Right kidney (tissue), 1 donor: ENCODE measurements at regions not wholly inside any gene's neighbourhood (a gene's known extent, or its start where the extent isn't known, plus 50 kb on each side); places are given as distances from the start of the nearest gene placed in this dataset.
"Not testable (repeated sequence)": the region's sequence is repeated elsewhere in the genome, so short reads cannot be mapped to it uniquely, and the experiment has no call there.

Experiments
- DNase-seq: peaks from one replicate; pipeline ENCODE4 v3.0.0-alpha.2; 2016

GRCh38 chr20:10109641-10110040 is 74.9 kb downstream of the ANKEF1 start:
- DNase-seq, result no peak

DNA sequence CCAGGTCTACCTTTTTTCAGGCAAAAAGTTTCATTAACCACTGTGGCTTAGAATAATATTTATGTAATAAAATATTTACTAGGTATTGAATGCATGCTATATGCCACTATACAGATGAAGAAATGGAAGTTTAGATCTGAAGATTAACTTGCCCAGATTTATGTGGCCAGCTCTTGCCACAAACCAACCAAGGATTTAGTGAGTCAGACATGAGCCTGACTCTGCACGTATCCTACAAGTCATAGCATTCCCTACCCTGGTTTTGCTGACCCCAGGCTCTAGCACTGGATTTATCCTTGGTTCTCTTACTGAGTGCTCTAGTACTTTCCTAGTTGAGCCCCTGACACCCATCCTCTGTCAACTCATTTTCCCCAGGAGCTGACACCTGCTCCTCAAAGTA is 75.4 kb downstream of the ANKEF1 start:
- no peak for DNase-seq

GRCh38 chr20:10111139-10111958 is 76.6 kb downstream of the ANKEF1 start:
- DNase-seq, result no peak

DNA sequence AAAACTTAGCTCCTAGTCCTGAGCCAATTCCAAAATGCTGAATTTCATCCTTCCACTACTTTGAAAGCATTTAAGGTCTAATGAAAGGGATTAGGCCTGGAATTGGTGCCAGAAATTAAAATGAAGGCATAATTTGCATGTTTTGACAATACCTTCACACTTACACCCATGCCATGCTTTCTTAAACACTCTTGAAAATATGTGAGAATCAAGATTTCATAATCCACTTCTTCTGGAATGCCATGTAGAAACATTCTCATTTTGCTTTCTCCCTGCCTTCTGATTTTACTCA is 77.1 kb downstream of the ANKEF1 start:
- DNase-seq, result no peak

- no peak for DNase-seq
Observed at GRCh38 chr20:10113746-10114145, 79.0 kb downstream of the ANKEF1 start.

- no peak for DNase-seq
Observed at GRCh38 chr20:10114598-10114997, 79.8 kb downstream of the ANKEF1 start.

GRCh38 chr20:10115021-10115420 is 80.2 kb downstream of the ANKEF1 start:
- no peak for DNase-seq

- DNase-seq, result no peak
Observed at GRCh38 chr20:10119336-10119735, 84.5 kb downstream of the ANKEF1 start.

GRCh38 chr20:10124883-10125282 is 90.1 kb downstream of the ANKEF1 start:
- DNase-seq, result not testable (repeated sequence)

GRCh38 chr20:10125757-10126156 is 91.0 kb downstream of the ANKEF1 start:
- no peak for DNase-seq

GRCh38 chr20:10129749-10130148 is 88.9 kb upstream of the SNAP25 start:
- no peak for DNase-seq

- peak; percentile 4 for DNase-seq
Observed at GRCh38 chr20:10131732-10132345, 86.8 kb upstream of the SNAP25 start.

- DNase-seq, result no peak
Observed at GRCh38 chr20:10132387-10132786, 86.2 kb upstream of the SNAP25 start.

DNA sequence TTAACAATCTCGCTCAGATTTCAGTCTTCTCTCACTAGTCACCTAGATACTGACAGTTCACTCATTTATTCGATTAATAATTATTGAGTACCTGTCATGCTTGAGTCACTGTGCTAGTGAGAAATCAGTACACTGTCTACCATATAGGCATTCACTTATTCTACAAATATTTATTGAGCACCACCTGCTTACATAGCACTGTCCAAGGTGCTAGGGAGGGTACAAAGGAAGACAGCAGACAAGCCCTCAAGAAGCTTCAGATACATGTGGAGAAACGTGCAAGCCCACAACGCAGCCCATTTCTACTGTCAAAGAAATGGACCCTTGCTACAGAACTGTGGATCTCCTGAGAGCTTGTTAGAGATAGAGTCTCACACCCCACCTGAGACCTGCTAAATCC is 85.1 kb upstream of the SNAP25 start:
- no peak for DNase-seq

DNA sequence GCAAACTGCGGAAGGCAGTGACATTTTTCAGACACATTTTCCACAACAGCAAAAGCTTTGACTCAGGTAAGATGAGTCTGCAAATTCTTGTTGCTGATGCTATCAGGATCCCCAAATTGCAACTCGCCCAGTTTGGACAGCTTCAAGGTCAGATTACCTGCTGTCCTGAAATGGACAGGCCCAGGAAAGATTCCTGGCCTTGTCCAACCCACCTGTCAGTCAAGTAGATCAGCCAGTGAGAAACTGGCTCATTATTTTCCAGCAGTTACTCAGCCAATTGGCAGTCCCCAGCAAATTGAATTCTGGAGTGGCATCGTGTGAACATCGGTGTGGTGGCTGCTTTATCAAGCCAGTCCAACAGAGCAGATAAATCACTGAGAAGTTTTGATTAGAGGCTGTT is 84.5 kb upstream of the SNAP25 start:
- no peak for DNase-seq

DNA sequence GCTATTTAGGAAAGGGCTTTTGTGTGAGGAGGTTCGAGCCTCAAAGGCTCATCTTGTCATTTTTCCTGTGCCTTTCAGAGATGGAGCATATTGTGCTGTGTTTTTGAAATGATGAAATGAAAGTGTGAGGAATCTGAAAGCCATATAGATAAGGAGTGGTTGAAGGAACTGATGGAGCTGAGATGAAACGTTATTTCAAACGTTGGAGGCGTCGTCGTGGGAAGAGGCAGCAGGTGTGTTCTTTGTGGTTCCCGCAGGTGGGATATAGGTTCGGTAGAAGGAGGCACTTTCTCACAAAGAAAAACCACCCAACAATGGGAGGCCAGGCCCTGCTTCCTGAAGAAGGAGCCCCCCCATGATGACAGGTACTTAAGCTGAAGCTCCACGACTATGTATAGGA is 83.2 kb upstream of the SNAP25 start:
- no peak for DNase-seq

- DNase-seq, result no peak
Observed at GRCh38 chr20:10137032-10137431, 81.6 kb upstream of the SNAP25 start.

DNA sequence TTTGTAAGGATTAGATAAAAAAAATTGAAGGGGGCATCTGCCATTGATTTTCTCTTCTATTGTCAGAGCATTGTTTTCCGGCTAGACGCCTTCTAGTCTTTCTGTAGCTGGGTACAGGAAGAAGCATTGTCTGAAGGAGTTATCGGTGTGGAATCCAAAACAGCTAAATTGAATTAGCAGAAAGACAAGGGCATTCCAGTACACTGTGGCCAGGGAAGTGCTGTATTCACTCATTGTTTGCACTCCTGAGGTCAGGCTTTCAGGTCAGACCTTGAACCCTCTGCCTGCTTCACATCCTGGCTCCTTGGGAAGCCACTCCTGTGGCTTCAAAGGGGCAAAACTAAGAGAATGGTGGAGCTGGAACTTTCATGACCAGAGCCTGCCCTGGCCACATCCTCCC is 81.1 kb upstream of the SNAP25 start:
- DNase-seq, result no peak

GRCh38 chr20:10157549-10157948 is 61.1 kb upstream of the SNAP25 start:
- no peak for DNase-seq

GRCh38 chr20:10167040-10167439 is 51.6 kb upstream of the SNAP25 start:
- no peak for DNase-seq

GRCh38 chr20:10167594-10167993 is 51.0 kb upstream of the SNAP25 start:
- DNase-seq, result no peak
